CD4-positive, alpha-beta T cell treated with Interleukin-15 for 1 hour (primary cell): ENCODE measurements at regions not wholly inside any gene's neighbourhood (a gene's known extent, or its start where the extent isn't known, plus 50 kb on each side); places are given as distances from the start of the nearest gene placed in this dataset.
A peak's percentile ranks its signal among the peaks of the same experiment; 100 is the strongest.

Experiments
- DNase-seq: peaks from one replicate; pipeline ENCODE4 v3.0.0-alpha.2; 2020

- no peak for DNase-seq
Measured at GRCh38 chr13:22103046-22104027, 432.5 kb downstream of the FGF9 start.

- DNase-seq: no peak
Measured at GRCh38 chr13:22106058-22106457, 435.2 kb downstream of the FGF9 start.

- DNase-seq: no peak
Measured at GRCh38 chr13:22107549-22107948, 436.7 kb downstream of the FGF9 start.

- DNase-seq: no peak
Measured at GRCh38 chr13:22108283-22108942, 437.5 kb downstream of the FGF9 start.

- no peak for DNase-seq
Measured at GRCh38 chr13:22108979-22109378, 438.1 kb downstream of the FGF9 start.

- no peak for DNase-seq
Measured at GRCh38 chr13:22110368-22110767, 439.5 kb downstream of the FGF9 start.

- DNase-seq: no peak
Measured at GRCh38 chr13:22111152-22111783, 440.4 kb downstream of the FGF9 start.

- no peak for DNase-seq
Measured at GRCh38 chr13:22111961-22112360, 441.1 kb downstream of the FGF9 start.

- no peak for DNase-seq
Measured at GRCh38 chr13:22112956-22113745, 442.3 kb downstream of the FGF9 start.

- peak; percentile 71 for DNase-seq
Measured at GRCh38 chr13:22114630-22115311, 443.9 kb downstream of the FGF9 start.

- DNase-seq: no peak
Measured at GRCh38 chr13:22118158-22118557, 447.3 kb downstream of the FGF9 start.

- DNase-seq: no peak
Measured at GRCh38 chr13:22120646-22121045, 449.8 kb downstream of the FGF9 start.

GRCh38 chr13:22121146-22121739, 450.4 kb downstream of the FGF9 start:
- DNase-seq: no peak

GRCh38 chr13:22126433-22127021, 455.7 kb downstream of the FGF9 start:
- DNase-seq: no peak

GRCh38 chr13:22127277-22128164, 456.6 kb downstream of the FGF9 start:
- no peak for DNase-seq

- DNase-seq: no peak
Measured at GRCh38 chr13:22128441-22129408, 457.9 kb downstream of the FGF9 start.

GRCh38 chr13:22130254-22130653, 459.4 kb downstream of the FGF9 start:
- DNase-seq: no peak

GRCh38 chr13:22134261-22134660, 463.4 kb downstream of the FGF9 start:
- no peak for DNase-seq

- DNase-seq: no peak
Measured at GRCh38 chr13:22135446-22135845, 464.6 kb downstream of the FGF9 start.
